Fibroblast of gingiva (primary cell): ENCODE measurements at regions not wholly inside any gene's neighbourhood (a gene's known extent, or its start where the extent isn't known, plus 50 kb on each side); places are given as distances from the start of the nearest gene placed in this dataset.

ENCODE experiments used
- DNase-seq: peaks from one replicate; pipeline ENCODE4 v3.0.0-alpha.2; 2011; ENCODE audit warnings: low read depth

- no peak for DNase-seq
Measured at GRCh38 chr4:127081041-127081440, 551.7 kb upstream of the INTU start.

DNA sequence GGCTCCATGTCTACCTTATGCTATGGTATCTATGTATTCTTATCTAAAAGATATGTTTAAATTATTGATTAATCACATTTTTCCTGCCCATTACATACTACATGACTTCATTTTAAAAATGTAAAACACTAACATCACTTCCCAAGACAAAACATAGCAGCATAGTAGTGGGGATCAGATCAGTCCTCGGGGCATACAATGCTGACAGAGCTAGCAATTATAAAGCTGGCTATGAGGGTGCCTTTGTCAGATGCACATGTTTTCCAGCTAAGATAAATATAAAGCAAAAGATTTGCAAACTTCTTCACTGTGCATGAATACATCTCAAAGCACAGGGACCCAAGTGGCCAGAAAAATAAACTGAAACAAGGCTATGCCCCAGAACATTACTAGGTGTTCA lies 549.8 kb upstream of the INTU start:
- DNase-seq = no peak

DNA sequence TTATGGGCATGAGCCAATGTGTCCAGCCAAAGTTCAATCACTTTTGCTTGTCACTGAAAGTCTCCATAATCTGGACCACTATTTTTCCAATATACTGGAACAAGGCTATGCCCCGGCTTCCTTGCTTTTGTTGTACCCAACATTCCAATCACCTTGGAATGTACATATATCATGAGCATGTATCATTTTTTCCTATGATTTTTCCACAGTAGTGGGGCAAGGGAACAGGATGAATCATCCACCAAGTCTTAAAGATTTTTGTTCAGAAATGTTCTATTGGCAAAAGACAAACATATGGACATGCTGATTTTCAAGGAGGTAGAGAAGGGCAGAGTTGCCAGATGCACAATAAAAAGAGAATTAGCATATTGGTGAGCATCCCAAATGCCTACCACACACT lies 548.1 kb upstream of the INTU start:
- peak; percentile 27 for DNase-seq

GRCh38 chr4:127097061-127097460 lies 535.7 kb upstream of the INTU start:
- DNase-seq = peak; percentile 7

GRCh38 chr4:127102361-127102760 lies 530.4 kb upstream of the INTU start:
- DNase-seq = no peak

- no peak for DNase-seq
Measured at GRCh38 chr4:127103681-127104115, 529.1 kb upstream of the INTU start.

DNA sequence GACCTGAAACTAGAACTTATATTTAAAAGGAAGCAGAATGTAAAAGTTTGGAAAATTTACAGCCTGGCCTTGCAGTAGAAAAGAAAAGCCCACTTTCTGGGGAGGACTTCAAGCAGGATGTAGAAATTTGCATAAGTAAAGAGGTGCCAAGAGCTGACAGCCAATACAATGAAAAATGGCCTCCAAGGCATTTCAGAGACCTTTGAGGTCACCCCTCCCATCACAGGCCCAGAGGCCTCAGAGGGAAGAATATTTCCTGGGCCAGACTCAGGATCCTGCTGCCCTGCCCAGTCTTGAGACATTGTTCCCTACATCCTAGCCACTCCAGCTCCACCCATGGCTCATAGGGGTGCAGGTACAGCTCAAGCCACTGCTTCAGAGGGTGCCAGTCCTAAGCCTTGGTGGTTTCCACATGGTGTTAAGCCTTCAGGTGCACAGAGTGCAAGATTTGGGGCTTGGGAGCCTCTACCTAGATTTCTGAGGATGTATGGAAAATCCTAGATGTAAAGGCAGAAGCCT lies 518.9 kb upstream of the INTU start:
- no peak for DNase-seq

DNA sequence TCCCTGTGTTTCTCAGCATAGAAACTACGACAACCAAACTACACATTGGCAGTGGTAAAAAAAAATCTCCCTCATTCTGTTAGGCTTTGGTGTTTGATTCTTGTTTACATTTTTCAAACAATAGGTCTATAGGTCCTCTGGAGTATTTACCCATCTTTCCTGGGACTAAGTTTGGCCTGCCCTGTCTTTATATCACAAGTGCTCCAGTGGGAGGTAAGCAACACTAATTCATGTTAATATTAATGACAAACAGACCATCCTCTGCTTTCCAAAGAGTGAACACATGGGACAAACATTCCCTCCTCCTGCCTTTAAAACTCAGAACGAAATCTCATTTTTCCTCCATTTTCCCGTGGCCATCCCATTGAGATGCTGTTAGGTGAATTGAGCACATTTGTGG lies 514.1 kb upstream of the INTU start:
- DNase-seq = no peak

DNA sequence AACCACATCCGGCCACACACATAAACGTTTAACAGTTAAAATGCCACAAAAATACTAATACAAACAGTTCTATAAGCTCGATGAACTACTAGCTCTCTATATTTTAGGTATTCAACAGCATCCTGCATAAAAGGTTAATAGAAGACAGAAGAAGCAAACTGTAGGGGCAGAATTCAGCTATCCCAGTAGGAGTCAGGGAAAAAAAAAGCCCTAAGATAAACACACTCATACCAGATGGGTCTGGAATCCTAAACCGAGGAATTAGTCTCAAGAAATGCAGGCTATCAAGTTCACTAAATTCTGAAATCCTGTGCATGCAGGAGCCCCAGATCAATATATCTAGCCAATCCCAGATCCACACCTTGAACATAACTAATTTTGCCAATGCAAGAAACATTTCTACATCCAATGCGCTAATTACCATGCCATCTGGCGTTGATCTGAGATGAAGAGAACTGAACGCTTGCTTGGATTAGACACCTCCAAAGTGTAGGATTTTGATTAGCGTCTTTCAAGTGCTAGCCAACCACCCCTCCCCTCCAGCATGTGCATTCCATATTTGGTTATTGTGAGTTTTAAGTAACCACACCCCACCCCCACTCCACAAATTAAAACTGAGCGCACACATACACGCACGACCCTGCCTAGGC lies 512.2 kb upstream of the INTU start:
- DNase-seq = no peak

- peak; percentile 16 for DNase-seq
Measured at GRCh38 chr4:127124919-127125318, 507.8 kb upstream of the INTU start.

- DNase-seq = no peak
Measured at GRCh38 chr4:127126718-127127117, 506.0 kb upstream of the INTU start.

DNA sequence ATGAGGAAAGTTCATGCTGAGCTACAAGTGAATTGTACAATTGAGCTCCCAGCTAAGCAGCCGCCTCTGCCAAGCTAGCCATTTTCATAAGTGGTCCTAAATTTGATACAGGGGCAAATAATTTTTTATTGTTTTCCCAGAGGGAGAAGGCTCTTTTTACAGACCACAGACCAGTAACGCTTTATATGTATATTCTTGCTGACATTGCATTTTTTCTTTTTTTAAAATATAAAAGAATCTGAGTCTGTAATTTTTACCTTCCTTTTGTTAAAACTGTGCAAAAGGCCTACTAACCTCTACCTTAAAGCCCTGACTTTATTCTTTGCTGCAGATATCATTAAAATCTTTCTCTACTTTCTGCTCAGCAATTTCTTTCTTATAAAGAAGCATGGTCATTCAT lies 501.2 kb upstream of the INTU start:
- DNase-seq = no peak

DNA sequence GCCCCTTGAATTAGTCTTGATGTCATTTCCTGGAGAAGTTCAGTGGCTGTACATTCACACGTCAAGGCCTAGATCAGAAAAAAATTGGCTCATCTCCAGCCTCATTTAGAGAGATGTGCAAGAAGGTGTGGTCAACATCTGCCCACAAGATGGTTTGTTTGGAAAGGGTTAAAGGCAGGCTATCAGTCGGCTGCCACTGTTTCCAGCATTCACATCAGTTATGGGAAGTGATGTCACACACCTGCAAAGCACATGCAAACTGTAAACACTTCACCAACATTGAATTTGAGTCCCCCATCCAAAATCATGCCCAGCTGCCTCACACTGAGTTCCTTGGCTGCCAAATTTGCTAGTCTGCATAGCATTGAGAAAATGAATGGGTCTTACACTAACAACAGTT lies 498.3 kb upstream of the INTU start:
- DNase-seq = no peak

DNA sequence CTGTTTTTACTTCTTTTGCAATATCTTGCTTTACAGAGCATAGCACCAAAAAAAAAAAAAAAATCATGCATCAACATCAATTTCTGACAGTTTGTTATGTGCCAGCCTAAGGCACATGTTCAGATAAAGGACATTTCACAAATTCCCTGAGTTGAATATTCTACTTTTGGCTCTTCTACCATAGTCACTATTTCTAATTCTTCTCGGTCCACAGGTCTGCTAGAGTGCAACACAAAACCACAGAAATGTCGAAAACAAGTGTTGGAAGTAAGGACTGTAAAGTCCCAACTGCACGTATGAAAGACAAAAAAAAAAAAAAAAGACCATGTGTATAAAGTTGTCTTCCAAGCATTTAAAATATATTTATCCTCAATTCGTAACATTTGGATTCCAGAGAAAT lies 494.2 kb upstream of the INTU start:
- DNase-seq = peak; percentile 81

- no peak for DNase-seq
Measured at GRCh38 chr4:127139788-127140286, 492.9 kb upstream of the INTU start.

DNA sequence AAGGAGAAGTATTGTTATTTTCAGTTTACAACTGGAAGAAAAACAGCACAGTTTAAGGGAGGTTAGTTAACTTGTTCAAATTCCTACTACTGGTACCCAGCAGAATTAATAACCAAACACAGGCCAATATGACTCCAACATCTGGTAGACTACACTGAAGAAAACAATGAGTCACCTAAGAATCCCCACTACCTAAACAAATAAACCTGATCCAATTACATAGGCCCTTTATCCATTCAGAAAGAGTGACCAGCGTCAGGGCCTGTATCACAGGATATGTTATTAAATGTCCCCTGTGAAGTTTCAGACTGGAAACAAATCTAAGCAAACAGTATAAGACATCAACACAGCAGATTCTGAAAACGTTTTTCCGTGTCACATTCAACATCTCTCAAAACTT lies 492.5 kb upstream of the INTU start:
- peak; percentile 79 for DNase-seq

GRCh38 chr4:127141856-127142255 lies 490.9 kb upstream of the INTU start:
- peak; percentile 95 for DNase-seq

DNA sequence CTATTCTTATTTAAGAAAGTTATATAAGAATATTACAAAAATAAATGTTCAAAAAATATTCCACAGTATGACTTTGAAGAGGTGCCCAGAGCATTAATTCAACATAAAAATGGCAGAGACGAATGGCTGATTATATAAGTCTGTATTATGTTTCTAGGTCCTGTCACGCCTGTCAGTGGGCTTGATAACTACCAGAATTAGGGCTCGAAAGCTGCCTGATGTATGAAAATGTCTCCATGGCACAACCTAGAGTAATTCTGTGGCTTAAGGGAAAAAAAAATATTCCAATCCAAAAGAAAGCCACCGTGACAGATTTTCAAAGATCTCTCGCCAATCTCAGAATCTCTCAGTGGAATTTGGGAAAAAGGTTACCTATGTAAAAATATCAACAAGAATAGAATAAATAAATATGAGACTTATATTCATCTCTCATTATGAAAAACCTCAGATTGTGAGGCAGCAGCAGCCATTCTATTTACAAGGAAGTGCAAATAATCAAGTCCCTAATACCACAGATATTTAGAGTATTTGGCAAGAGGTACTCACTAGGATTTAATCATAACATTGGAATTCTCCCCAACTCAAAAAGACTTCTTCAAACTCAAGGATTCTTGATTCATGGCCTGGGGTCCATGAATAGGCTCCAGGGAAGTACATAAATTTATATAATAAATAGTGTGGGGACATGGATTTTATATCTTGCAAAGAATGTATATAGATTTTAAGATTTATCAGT lies 489.1 kb upstream of the INTU start:
- DNase-seq = peak; percentile 78

DNA sequence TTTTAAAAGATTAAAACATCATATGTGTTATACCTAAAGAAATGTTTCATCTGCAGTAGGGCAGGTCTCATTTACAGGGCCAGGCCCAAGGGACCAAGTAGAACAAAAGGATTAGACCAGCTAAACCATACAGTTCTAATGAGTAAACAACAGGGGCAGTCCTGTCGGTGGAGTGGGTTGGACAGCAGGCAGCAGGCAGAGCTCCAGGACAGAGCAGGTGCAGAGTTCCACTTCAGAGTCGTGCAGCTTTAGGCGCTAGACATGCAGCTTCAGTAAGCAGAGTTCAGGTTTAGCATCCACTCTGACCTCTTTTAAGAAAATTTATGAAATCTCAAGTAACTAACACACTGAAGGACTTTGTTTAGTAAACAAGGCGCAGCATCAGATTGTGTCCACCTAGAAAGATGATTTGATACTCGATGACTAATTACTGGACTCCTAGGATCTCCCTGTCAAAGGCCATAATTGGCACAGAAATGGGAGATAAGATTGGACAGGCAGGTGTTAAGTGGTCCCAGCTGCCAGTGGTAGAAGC lies 487.7 kb upstream of the INTU start:
- DNase-seq = no peak

DNA sequence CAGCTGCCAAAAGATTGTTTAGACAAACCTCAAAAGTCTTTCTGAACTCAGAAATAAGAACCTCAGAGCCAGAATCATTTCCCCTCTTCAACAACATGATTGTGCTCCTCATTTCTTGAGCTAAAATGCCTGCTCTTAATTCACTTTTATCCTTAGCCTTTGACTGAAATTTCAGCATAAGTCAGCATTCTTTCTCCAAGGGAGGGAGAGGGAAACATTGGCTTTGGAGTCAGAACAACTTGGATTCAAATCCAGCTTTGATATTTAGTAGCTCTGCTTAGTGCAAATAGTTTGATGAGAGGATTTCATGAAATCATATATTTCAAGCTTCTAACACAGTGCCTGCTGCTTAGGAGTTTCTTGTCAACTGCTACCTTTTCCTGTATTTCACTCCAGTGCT lies 484.6 kb upstream of the INTU start:
- no peak for DNase-seq

GRCh38 chr4:127149086-127149485 lies 483.7 kb upstream of the INTU start:
- DNase-seq = no peak

- DNase-seq = no peak
Measured at GRCh38 chr4:127151941-127152340, 480.8 kb upstream of the INTU start.

GRCh38 chr4:127155116-127155515 lies 477.6 kb upstream of the INTU start:
- peak; percentile 75 for DNase-seq
